Esophagus (tissue), 2 donors: ENCODE measurements at regions not wholly inside any gene's neighbourhood (a gene's known extent, or its start where the extent isn't known, plus 50 kb on each side); places are given as distances from the start of the nearest gene placed in this dataset.

Source experiments
- H3K27ac ChIP-seq, 2 donors: one replicate each; pipeline ENCODE4 v1.5.1; 2013; ENCODE audit warnings: low read depth in 2 of 2, mild to moderate bottlenecking in 2 of 2, inconsistent platforms in 1 of 2, low read length in 1 of 2, moderate library complexity in 1 of 2
- H3K27me3 ChIP-seq, 2 donors: one replicate each; pipeline ENCODE4 v1.6.1; 2013; ENCODE audit warnings: low read length in 2 of 2, control low read depth in 1 of 2, mild to moderate bottlenecking in 1 of 2; ENCODE audit not compliant: insufficient read depth in 2 of 2, control insufficient read depth in 1 of 2
- H3K36me3 ChIP-seq, 2 donors: one replicate each; pipeline ENCODE4 v1.6.1; 2013; ENCODE audit warnings: low read length in 1 of 2; ENCODE audit not compliant: control insufficient read depth in 2 of 2, insufficient read depth in 2 of 2
- H3K4me1 ChIP-seq, 2 donors: one replicate each; pipeline ENCODE4 v1.6.1; 2013; ENCODE audit warnings: low read length in 1 of 2; ENCODE audit not compliant: control insufficient read depth in 2 of 2, insufficient read depth in 2 of 2
- H3K4me3 ChIP-seq, 2 donors: one replicate each; pipeline ENCODE4 v1.5.1; 2013; ENCODE audit warnings: low read length in 2 of 2, mild to moderate bottlenecking in 2 of 2, low read depth in 1 of 2, moderate library complexity in 1 of 2
- H3K9me3 ChIP-seq, 2 donors: one replicate each; pipeline ENCODE4 v1.6.1; 2013; ENCODE audit warnings: mild to moderate bottlenecking in 2 of 2, low read depth in 1 of 2, low read length in 1 of 2, moderate library complexity in 1 of 2; ENCODE audit not compliant: control insufficient read depth in 2 of 2, insufficient read depth in 1 of 2
- WGBS, 2 donors: extraction: QIAGEN DNeasy Blood & Tissue Kit; methylation state at CpG; one replicate each; pipeline ENCODE4 v1.1.7; 2013; 5-methylcytosine and 5-hydroxymethylcytosine counted together
- donor health status: healthy with polysubstance abuse.
- donor health status: Bipolar disorder and iron deficiency.

DNA sequence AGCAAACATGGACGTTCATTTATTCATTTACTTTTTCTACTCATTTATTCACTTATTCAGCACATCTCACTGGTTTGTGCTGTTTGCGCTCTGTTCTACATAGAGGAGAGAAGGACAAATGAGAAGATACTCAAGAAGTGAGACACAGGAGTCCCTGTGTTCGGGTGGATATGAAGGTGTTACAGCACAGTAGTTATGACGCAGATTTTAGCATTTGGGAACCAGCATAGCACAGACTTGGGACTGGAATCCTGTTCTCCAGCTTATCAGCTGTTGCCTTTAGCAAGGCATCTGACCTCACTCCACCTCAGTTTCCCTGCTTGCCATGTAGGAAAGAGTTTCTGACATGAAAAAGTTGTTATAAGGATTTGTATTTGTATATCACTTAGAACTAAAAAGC is 430.1 kb downstream of the MAFB start:
- Histone ChIP-seq H3K36me3 (no peaks in the 10 kb centered on the region), H3K4me1 (no peaks in the 10 kb centered on the region), H3K27me3 (no peaks in the 10 kb centered on the region), H3K4me3 (no peak overlapping the region), H3K27ac (no peak overlapping the region), H3K9me3 (no peaks in the 10 kb centered on the region)
- 72 to 74% methylated on average over 4 of the region's 4 CpGs for WGBS, 2 donors

DNA sequence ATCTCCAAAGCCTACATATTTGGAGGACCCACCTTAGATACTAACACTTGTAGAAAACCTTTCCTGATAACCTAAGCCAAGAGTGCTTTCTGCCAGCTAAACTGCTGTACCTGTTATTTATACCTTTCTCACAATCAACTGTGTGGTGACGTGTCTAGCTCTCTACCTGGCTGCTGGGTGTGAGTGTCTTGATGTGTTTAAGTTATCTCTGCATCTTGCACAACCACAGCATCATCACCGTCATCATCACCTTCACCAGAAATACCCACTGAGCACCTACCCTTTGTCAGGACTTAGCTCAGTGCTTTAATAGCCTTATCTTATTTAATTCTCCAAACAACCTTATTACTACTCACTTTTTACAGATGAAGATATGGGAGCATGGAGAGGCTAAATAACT is 431.3 kb downstream of the MAFB start:
- WGBS, 2 donors, result 74 to 86% methylated on average over 2 of the region's 2 CpGs
- H3K4me1 ChIP-seq, result no peaks in the 10 kb centered on the region
- H3K9me3 ChIP-seq, result no peaks in the 10 kb centered on the region
- H3K36me3 ChIP-seq, result no peaks in the 10 kb centered on the region
- no peak overlapping the region for H3K27ac ChIP-seq
- H3K27me3 ChIP-seq, result no peaks in the 10 kb centered on the region
- no peak overlapping the region for H3K4me3 ChIP-seq

DNA sequence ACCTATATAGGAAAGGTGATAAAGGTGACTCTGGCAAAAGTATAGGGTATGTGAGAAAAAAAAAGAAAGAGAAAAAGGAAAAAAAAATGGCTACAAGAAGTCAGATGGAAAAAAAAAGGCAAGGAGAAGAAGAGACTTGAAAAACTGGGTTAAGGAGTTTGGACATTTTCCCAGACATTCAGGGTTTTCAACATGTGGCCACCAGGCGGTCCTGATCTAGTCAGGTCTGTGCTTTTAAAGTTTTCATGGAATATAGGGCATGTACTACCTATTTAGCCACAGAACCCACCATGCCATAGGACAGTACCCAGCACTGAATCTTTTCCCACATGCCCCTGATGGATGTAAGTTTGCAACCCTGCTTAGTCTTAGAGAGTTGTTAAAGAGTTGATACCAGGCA is 433.7 kb downstream of the MAFB start:
- Histone ChIP-seq H3K27ac (no peak overlapping the region), H3K9me3 (no peaks in the 10 kb centered on the region), H3K36me3 (no peaks in the 10 kb centered on the region), H3K4me1 (no peaks in the 10 kb centered on the region), H3K27me3 (no peaks in the 10 kb centered on the region), H3K4me3 (no peak overlapping the region)
- WGBS, 2 donors, result 31 to 43% methylated on average over 1 of the region's 1 CpG

DNA sequence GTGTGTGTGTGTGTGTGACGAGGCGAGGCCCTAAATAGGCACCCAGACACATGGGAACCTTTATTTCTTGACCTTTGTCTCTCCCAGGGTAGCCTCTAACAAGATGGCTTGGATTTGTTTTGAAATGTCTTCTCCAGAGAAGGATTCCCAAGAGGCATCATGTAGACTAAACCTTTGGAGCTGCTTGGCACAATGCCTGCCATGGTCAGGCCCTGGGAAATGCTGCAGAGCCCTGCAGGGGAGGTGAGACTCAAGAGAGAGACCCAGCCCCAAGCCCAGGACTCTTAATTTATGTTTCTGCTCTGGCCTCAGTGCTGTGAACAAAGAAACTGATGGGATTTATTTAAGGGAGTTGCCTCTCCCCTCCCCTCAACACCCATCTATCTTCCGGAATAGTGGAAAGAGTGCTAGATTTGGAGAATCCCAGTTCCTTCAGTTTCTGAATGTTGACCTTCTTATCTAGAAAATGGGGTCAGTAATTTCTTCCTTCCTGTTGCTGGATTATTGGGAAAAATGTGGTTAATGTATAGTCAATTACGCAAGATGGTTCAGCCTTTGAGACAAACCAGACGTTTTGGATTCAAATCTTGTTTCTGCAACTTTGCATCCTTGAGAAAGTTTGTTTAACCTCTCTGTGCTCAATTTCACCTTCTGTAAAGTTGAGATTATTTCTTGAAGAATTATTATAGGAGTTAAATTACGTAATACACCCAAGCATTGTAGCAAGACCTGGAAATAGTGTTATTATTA is 434.8 kb downstream of the MAFB start:
- H3K36me3 ChIP-seq, result no peaks in the 10 kb centered on the region
- 65 to 76% methylated on average over 6 of the region's 6 CpGs for WGBS, 2 donors
- H3K27ac ChIP-seq, result no peak overlapping the region
- H3K27me3 ChIP-seq, result no peaks in the 10 kb centered on the region
- no peak overlapping the region for H3K4me3 ChIP-seq
- H3K9me3 ChIP-seq, result no peaks in the 10 kb centered on the region
- H3K4me1 ChIP-seq, result no peaks in the 10 kb centered on the region

DNA sequence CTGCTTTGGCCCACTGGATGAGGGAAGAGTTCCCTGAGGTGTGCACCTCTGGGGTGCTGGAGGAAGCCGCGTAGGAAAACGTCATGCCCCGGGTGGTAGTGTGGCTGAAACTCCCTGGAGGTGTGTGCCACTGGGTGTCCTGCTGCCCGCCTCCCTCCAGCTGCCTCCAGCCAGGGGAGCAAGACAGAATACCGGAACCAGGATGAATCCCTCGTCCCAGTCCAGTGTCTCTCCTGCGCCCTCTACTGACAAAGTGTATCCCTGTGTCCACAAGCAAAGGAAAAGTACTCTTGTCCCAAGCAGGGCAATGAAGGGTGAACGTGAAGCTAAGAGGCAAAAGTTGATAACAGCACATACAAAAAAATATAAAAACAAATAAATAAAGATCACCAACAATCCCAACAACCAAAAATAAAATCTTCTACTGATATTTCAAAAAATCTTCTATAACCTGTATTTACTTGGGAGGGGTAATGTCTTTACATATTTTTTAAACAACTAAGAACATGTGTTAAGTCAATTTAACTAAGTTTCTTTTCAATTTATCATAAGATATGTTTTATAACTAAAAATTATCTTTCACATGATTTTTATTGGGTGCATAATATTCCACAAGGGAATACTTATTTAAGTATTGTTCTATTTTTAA is 437.6 kb downstream of the MAFB start:
- 71 to 85% methylated on average over 9 of the region's 9 CpGs for WGBS, 2 donors
- no peak overlapping the region for H3K4me3 ChIP-seq

DNA sequence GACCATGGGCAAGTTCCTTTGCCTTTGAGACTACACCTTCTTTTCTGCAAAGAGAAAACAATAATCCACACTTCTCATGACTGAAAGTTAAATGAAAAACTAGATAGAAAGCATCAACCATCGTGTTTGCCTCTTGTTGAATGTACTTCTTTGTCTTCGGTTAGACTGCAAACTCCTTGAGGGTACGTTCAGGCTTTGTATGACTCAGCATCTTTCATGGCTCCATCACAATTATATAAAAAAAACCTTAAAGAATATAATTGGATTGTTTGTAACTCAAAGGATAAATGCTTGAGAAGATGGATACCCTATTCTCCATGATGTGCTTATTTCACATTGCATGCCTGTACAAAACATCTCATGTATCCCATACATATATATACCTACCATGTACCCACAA is 439.2 kb downstream of the MAFB start:
- 82 to 83% methylated on average over 3 of the region's 3 CpGs for WGBS, 2 donors
- no peaks in the 10 kb centered on the region for H3K36me3 ChIP-seq
- H3K27me3 ChIP-seq, result no peaks in the 10 kb centered on the region
- H3K4me1 ChIP-seq, result peaks cover 0 to 3% of the 10 kb centered on the region in 2 donors
- no peak overlapping the region for H3K27ac ChIP-seq
- H3K9me3 ChIP-seq, result no peaks in the 10 kb centered on the region
- H3K4me3 ChIP-seq, result no peak overlapping the region

More for the DNA sequence above, 437.6 kb downstream of the MAFB start:
- Histone ChIP-seq H3K27ac (no peak overlapping the region), H3K36me3 (no peaks in the 10 kb centered on the region), H3K27me3 (no peaks in the 10 kb centered on the region), H3K9me3 (no peaks in the 10 kb centered on the region), H3K4me1 (peaks cover 0 to 3% of the 10 kb centered on the region in 2 donors)

DNA sequence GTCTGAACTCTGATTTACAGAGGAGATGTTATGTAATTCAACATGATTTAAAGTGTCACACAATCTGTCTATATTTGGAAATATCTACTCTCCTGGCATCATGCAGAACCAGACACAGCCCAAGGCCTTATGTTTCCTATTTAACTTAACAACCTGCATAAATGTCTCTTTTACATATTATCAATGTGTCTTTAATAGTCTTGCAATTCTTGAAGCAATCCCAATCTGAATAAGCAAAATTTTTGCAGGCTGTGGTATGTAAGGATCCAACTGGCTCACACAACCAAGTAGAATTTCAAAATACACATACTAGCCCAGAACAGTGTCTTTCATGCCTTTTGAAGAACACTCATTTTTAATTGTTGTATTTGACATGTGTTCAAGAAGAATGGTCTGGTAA is 443.2 kb downstream of the MAFB start:
- Histone ChIP-seq H3K4me3 (no peak overlapping the region), H3K27ac (no peak overlapping the region), H3K4me1 (peaks cover 0 to 3% of the 10 kb centered on the region in 2 donors), H3K9me3 (no peaks in the 10 kb centered on the region), H3K27me3 (no peaks in the 10 kb centered on the region), H3K36me3 (no peaks in the 10 kb centered on the region)

DNA sequence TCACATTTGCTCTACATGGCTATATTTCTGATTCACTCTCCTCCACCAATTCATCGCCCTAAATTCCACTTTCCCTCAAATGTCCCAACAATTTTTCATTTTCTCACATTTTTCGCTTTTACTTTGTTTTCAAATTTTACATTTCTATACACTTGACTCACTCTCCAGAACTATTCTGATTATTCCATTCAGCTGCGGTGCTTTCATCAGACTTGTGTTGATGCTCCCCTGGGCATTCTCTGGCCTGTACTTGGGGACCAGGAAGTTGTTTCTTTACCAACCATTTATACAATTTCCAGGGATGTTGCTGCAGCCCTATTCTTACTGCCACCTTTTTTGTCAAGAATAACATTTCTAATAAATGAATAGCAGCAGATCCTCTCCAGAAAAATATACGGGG is 444.8 kb downstream of the MAFB start:
- 90 to 94% methylated on average over 4 of the region's 4 CpGs for WGBS, 2 donors
- H3K4me1 ChIP-seq, result peaks cover 0 to 3% of the 10 kb centered on the region in 2 donors
- no peaks in the 10 kb centered on the region for H3K36me3 ChIP-seq
- H3K4me3 ChIP-seq, result no peak overlapping the region
- no peaks in the 10 kb centered on the region for H3K9me3 ChIP-seq
- no peaks in the 10 kb centered on the region for H3K27me3 ChIP-seq
- H3K27ac ChIP-seq, result no peak overlapping the region

DNA sequence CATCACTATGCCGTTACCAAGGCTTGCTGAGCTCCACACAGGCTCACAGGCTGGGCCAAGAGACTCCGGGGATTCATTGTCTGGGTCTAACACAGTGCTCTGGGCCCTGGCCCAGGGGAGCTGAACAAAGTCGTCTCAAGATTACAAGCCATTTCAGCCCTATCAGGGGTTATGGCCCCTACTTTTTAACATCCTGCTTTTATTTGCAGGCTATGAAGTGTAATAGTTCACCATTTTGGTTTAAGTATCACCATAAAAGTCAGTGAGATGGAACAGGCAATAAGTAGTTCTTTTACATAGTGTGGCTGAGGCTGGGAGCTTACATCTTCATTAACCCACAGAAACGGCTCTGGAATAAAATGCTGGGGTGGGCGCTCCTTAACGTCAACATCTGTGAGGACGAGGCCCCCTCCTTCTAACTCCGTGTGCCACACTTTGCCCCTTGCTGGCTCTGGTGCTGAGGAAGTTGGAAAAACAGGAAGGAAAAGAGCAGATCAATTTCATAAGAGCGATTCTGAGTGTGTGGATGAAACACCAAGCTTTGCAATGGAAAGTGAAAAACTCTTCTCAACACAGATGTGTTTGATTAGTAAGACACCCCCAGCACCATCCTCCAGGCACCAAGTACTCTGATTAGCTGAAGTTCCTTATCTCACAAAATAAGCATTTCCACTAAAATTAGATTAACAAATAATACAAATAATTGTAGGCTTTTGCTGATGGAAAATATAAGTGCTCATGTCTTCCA is 447.3 kb downstream of the MAFB start:
- H3K9me3 ChIP-seq, result no peaks in the 10 kb centered on the region
- no peaks in the 10 kb centered on the region for H3K27me3 ChIP-seq
- WGBS, 2 donors, result 71 to 73% methylated on average over 9 of the region's 9 CpGs
- no peak overlapping the region for H3K4me3 ChIP-seq
- no peak overlapping the region for H3K27ac ChIP-seq
- H3K36me3 ChIP-seq, result no peaks in the 10 kb centered on the region
- H3K4me1 ChIP-seq, result no peaks in the 10 kb centered on the region
